IMR-90 (cell line): ENCODE measurements at regions not wholly inside any gene's neighbourhood (a gene's known extent, or its start where the extent isn't known, plus 50 kb on each side); places are given as distances from the start of the nearest gene placed in this dataset.

Experiments used
- ATAC-seq: fragments of 200-7000 bp; cut with Tn5 transposase; 2 replicates; pipeline ENCODE4 v1.9.1; 2020; ENCODE audit warnings: low read depth, mild to moderate bottlenecking, moderate library complexity
- BruUV-seq: library from RNA; stranded (reverse); fragments of 400-500 nt; replicated peaks from 2 replicates; lab custom pipeline; 2021; lab: Mats Ljungman, UMichigan
- CTCF ChIA-PET: fragments of 300-600 bp; formaldehyde crosslinking; extraction: SDS; loops from one replicate; lab custom pipeline; 2021; ENCODE audit warnings: antibody characterized with exemption; lab: Yijun Ruan, JAX
- POLR2A ChIA-PET: fragments of 300-600 bp; sonication (Branson Sonifier 250); formaldehyde crosslinking; loops from one replicate; lab custom pipeline; 2022; ENCODE audit warnings: antibody characterized with exemption; ENCODE audit not compliant: unreplicated experiment; lab: Charles Lee
- DNase-seq: peaks from one replicate; pipeline ENCODE4 v3.0.0; 2013
- H2AFZ ChIP-seq: replicated peaks from 2 replicates; pipeline ENCODE3; 2013; ENCODE audit warnings: low read length, mild to moderate bottlenecking; ENCODE audit not compliant: poor library complexity
- H2AK5ac ChIP-seq: 2 replicates; pipeline ENCODE4 v1.6.1; 2013; ENCODE audit warnings: low read depth, low read length, inconsistent platforms
- H2AK9ac ChIP-seq: replicated peaks from 2 replicates; pipeline ENCODE3; 2013; ENCODE audit warnings: mild to moderate bottlenecking, low read depth, low read length, moderate library complexity; ENCODE audit not compliant: poor library complexity
- H2BK120ac ChIP-seq: 2 replicates; pipeline ENCODE4 v1.6.1; 2013; ENCODE audit warnings: low read depth, low read length, inconsistent platforms
- H2BK15ac ChIP-seq: 3 replicates; pipeline ENCODE4 v1.6.1; 2013; ENCODE audit warnings: low read depth, low read length, inconsistent platforms
- H2BK20ac ChIP-seq: 2 replicates; pipeline ENCODE4 v1.6.1; 2013; ENCODE audit warnings: low read depth, mild to moderate bottlenecking, inconsistent platforms, low read length, moderate library complexity
- H2BK5ac ChIP-seq: 2 replicates; pipeline ENCODE4 v1.6.1; 2013; ENCODE audit warnings: mild to moderate bottlenecking, low read depth, low read length, inconsistent platforms; ENCODE audit not compliant: poor library complexity, severe bottlenecking
- H3K14ac ChIP-seq: replicated peaks from 2 replicates; pipeline ENCODE4 v1.6.1; 2013; ENCODE audit warnings: low read depth, low read length, inconsistent platforms
- H3K18ac ChIP-seq: 2 replicates; pipeline ENCODE4 v1.6.1; 2013; ENCODE audit warnings: low read depth, low read length, control low read depth
- H3K23ac ChIP-seq: 2 replicates; pipeline ENCODE4 v1.6.1; 2013; ENCODE audit warnings: low read depth, low read length, inconsistent platforms
- H3K27ac ChIP-seq: 2 replicates; pipeline ENCODE4 v1.5.1; 2013; ENCODE audit warnings: mild to moderate bottlenecking, control low read depth, low read length; ENCODE audit not compliant: insufficient read depth
- H3K27me3 ChIP-seq: 2 replicates; pipeline ENCODE4 v1.6.1; 2013; ENCODE audit warnings: low read length; ENCODE audit not compliant: control insufficient read depth, insufficient read depth
- H3K36me3 ChIP-seq: 2 replicates; pipeline ENCODE4 v1.6.1; 2013; ENCODE audit warnings: low read length, mixed read lengths; ENCODE audit not compliant: control insufficient read depth, insufficient read depth
- H3K4ac ChIP-seq: 2 replicates; pipeline ENCODE4 v1.6.1; 2013; ENCODE audit warnings: low read depth, low read length, inconsistent platforms
- H3K4me1 ChIP-seq: 2 replicates; pipeline ENCODE4 v1.6.1; 2013; ENCODE audit warnings: low read length, mixed read lengths; ENCODE audit not compliant: control insufficient read depth, insufficient read depth
- H3K4me2 ChIP-seq: 2 replicates; pipeline ENCODE4 v1.6.1; 2013; ENCODE audit warnings: low read depth, mild to moderate bottlenecking, control low read depth, low read length, moderate library complexity
- H3K4me3 ChIP-seq: 2 replicates; pipeline ENCODE4 v1.5.1; 2013; ENCODE audit warnings: low read depth, mild to moderate bottlenecking, control low read depth, low read length, moderate library complexity; ENCODE audit not compliant: insufficient read depth
- H3K56ac ChIP-seq: 2 replicates; pipeline ENCODE4 v1.6.1; 2013; ENCODE audit warnings: low read length, inconsistent platforms; ENCODE audit not compliant: insufficient read depth; ENCODE audit errors: extremely low read depth
- H3K79me1 ChIP-seq, 2 experiments: 2 replicates each; pipeline ENCODE4 v1.6.1; 2013; ENCODE audit warnings: low read length in 2 of 2, inconsistent platforms in 1 of 2, low read depth in 1 of 2
- H3K9ac ChIP-seq: 2 replicates; pipeline ENCODE4 v1.6.1; 2013; ENCODE audit warnings: low read depth, low read length, control low read depth
- H3K9me1 ChIP-seq: 2 replicates; pipeline ENCODE4 v1.6.1; 2013; ENCODE audit warnings: low read length, inconsistent platforms; ENCODE audit not compliant: insufficient read depth
- H3K9me3 ChIP-seq: 2 replicates; pipeline ENCODE4 v1.6.1; 2013; ENCODE audit warnings: low read length; ENCODE audit not compliant: control insufficient read depth, insufficient read depth
- H4K20me1 ChIP-seq: 2 replicates; pipeline ENCODE4 v1.6.1; 2013; ENCODE audit warnings: low read length, inconsistent platforms; ENCODE audit not compliant: insufficient read depth
- H4K5ac ChIP-seq: 2 replicates; pipeline ENCODE4 v1.6.1; 2013; ENCODE audit warnings: mild to moderate bottlenecking, low read depth, low read length, control low read depth
- H4K8ac ChIP-seq, 2 experiments: 2 replicates each; pipeline ENCODE4 v1.6.1; 2013; ENCODE audit warnings: low read depth in 2 of 2, low read length in 2 of 2, control low read depth in 1 of 2, inconsistent platforms in 1 of 2
- H4K91ac ChIP-seq: 2 replicates; pipeline ENCODE4 v1.6.1; 2013; ENCODE audit warnings: low read depth, low read length, inconsistent platforms; ENCODE audit not compliant: insufficient read depth
- BHLHE40 ChIP-seq: fragments of 150-350 bp; IDR thresholded peaks from 2 replicates; pipeline ENCODE4 v1.6.1; 2016; ENCODE audit warnings: mild to moderate bottlenecking, low read depth, low read length
- CEBPB ChIP-seq: IDR thresholded peaks from 2 replicates; pipeline ENCODE4 v1.6.1; 2012; ENCODE audit warnings: low read depth, low read length, improper control_type of control experiment
- CHD1 ChIP-seq: IDR thresholded peaks from 2 replicates; pipeline ENCODE4 v1.6.1; 2012; ENCODE audit warnings: low read depth, low read length, improper control_type of control experiment
- CTCF ChIP-seq: conservative IDR thresholded peaks from 2 replicates; pipeline ENCODE4 v1.5.1; 2012; ENCODE audit warnings: mild to moderate bottlenecking, low read depth, low read length, improper control_type of control experiment
- ELK1 ChIP-seq: fragments of 150-350 bp; IDR thresholded peaks from 2 replicates; pipeline ENCODE4 v1.6.1; 2016; ENCODE audit warnings: low read depth, mild to moderate bottlenecking, low read length, moderate library complexity, borderline replicate concordance
- FOS ChIP-seq: fragments of 150-350 bp; IDR thresholded peaks from 2 replicates; pipeline ENCODE4 v1.6.1; 2016; ENCODE audit warnings: low read depth, low read length
- MAFK ChIP-seq: IDR thresholded peaks from 2 replicates; pipeline ENCODE4 v1.6.1; 2012; ENCODE audit warnings: low read depth, low read length, improper control_type of control experiment
- MAZ ChIP-seq: IDR thresholded peaks from 2 replicates; pipeline ENCODE4 v1.6.1; 2012; ENCODE audit warnings: low read depth, mild to moderate bottlenecking, low read length, improper control_type of control experiment, moderate library complexity, borderline replicate concordance
- MXI1 ChIP-seq: IDR thresholded peaks from 2 replicates; pipeline ENCODE4 v1.6.1; 2012; ENCODE audit warnings: low read depth, mild to moderate bottlenecking, low read length, moderate library complexity, borderline replicate concordance
- NFE2L2 ChIP-seq: fragments of 150-350 bp; IDR thresholded peaks from 2 replicates; pipeline ENCODE4 v1.6.1; 2016; ENCODE audit warnings: low read depth, mild to moderate bottlenecking, low read length
- POLR2A ChIP-seq: IDR thresholded peaks from 2 replicates; pipeline ENCODE4 v1.6.1; 2012; ENCODE audit warnings: mild to moderate bottlenecking, low read depth, low read length
- RAD21 ChIP-seq: IDR thresholded peaks from 2 replicates; pipeline ENCODE4 v1.6.1; 2012; ENCODE audit warnings: low read length, improper control_type of control experiment
- RCOR1 ChIP-seq: IDR thresholded peaks from 2 replicates; pipeline ENCODE4 v1.6.1; 2012; ENCODE audit warnings: mild to moderate bottlenecking, low read length, improper control_type of control experiment; ENCODE audit not compliant: insufficient replicate concordance
- RFX5 ChIP-seq: IDR thresholded peaks from 2 replicates; pipeline ENCODE4 v1.8.0; 2012; ENCODE audit warnings: low read depth, mild to moderate bottlenecking, low read length, moderate library complexity
- SMC3 ChIP-seq: fragments of 150-350 bp; IDR thresholded peaks from 2 replicates; pipeline ENCODE4 v1.6.1; 2016; ENCODE audit warnings: low read depth, mild to moderate bottlenecking, antibody characterized with exemption, low read length, moderate library complexity
- USF2 ChIP-seq: fragments of 150-350 bp; IDR thresholded peaks from 2 replicates; pipeline ENCODE4 v1.6.1; 2017; ENCODE audit warnings: mild to moderate bottlenecking, antibody characterized with exemption, low read length, low read depth
- WGBS, 2 experiments: methylation state at CpG; one replicate each; pipeline versions ENCODE4 v1.1.5 to v1.1.7; 2013; ENCODE audit warnings: missing lambda C conversion rate in 2 of 2; ENCODE audit not compliant: insufficient read length in 1 of 2; ENCODE audit errors: extremely low coverage in 2 of 2; 5-methylcytosine and 5-hydroxymethylcytosine counted together
- dilution Hi-C: fragments of 300-500 bp; cut with HindIII; formaldehyde crosslinking; loops from one replicate; pipeline ENCODE4 v1.14.3; 2018; ENCODE audit warnings: low sequenced_read_pairs; ENCODE audit not compliant: unreplicated experiment
- in situ Hi-C: fragments of 300-500 bp; cut with MboI; formaldehyde crosslinking; loops from 3 replicates; pipeline ENCODE4 v1.14.3; 2019; ENCODE audit warnings: low sequenced_read_pairs, inconsistent platforms, mixed read lengths
- intact Hi-C: fragments of 100-400 bp; cut with micrococcal nuclease; formaldehyde crosslinking; loops from 2 replicates; pipeline ENCODE4 v1.10.0; 2022

- WGBS, 2 experiments: no CpG with 5 or more reads among the region's 1 CpG
- H3K23ac ChIP-seq: no peak overlapping the region
- no peak overlapping the region for H2AFZ ChIP-seq
- no peaks in the 10 kb centered on the region for H3K9me1 ChIP-seq
- H4K5ac ChIP-seq: no peak overlapping the region
- peaks cover 10% of the 10 kb centered on the region for H3K27me3 ChIP-seq
- H3K14ac ChIP-seq: no peak overlapping the region
- H2BK5ac ChIP-seq: no peak overlapping the region
- H3K18ac ChIP-seq: no peak overlapping the region
- in situ Hi-C loops (no loop called here), intact Hi-C loops (no loop called here), dilution Hi-C loops (no loop called here)
- no TSS peak for BruUV-seq
- POLR2A ChIA-PET: no interaction called here
- H3K27ac ChIP-seq: no peak overlapping the region
- H3K4me3 ChIP-seq: no peak overlapping the region
- H3K4ac ChIP-seq: no peak overlapping the region
- no peak overlapping the region for H3K56ac ChIP-seq
- no peak overlapping the region for H2BK120ac ChIP-seq
- DNase-seq (no peak), ATAC-seq (no peak)
- no peak overlapping the region for H4K8ac ChIP-seq
- H4K91ac ChIP-seq: no peak overlapping the region
- H3K9ac ChIP-seq: no peak overlapping the region
- CTCF ChIA-PET: interaction anchor here (1.0 kb wide), 1 partner anchor 19 kb away, joined by 4 read pairs; no protein-coding TSS in a partner anchor
- TF ChIP-seq MAZ (no peak), RCOR1 (no peak), MXI1 (no peak), POLR2A (no peak), NFE2L2 (no peak), ELK1 (no peak), CTCF (no peak), CHD1 (no peak), USF2 (no peak), FOS (no peak), RFX5 (no peak), RAD21 (no peak), MAFK (no peak), CEBPB (no peak), SMC3 (no peak), BHLHE40 (no peak)
- no peaks in the 10 kb centered on the region for H3K79me1 ChIP-seq
- no peaks in the 10 kb centered on the region for H4K20me1 ChIP-seq
- no peak overlapping the region for H2BK15ac ChIP-seq
- H3K4me2 ChIP-seq: no peak overlapping the region
- no peaks in the 10 kb centered on the region for H3K9me3 ChIP-seq
- H3K4me1 ChIP-seq: no peaks in the 10 kb centered on the region
- no peak overlapping the region for H2AK5ac ChIP-seq
- no peak overlapping the region for H2BK20ac ChIP-seq
- H3K36me3 ChIP-seq: no peaks in the 10 kb centered on the region
- H2AK9ac ChIP-seq: no peak overlapping the region
These were observed 152.3 kb upstream of the RAG2 start for GRCh38 chr11:36750349-36750748.
